ENCODE measurements at regions not wholly inside any gene's neighbourhood (a gene's known extent, or its start where the extent isn't known, plus 50 kb on each side); places are given as distances from the start of the nearest gene placed in this dataset.

DNA sequence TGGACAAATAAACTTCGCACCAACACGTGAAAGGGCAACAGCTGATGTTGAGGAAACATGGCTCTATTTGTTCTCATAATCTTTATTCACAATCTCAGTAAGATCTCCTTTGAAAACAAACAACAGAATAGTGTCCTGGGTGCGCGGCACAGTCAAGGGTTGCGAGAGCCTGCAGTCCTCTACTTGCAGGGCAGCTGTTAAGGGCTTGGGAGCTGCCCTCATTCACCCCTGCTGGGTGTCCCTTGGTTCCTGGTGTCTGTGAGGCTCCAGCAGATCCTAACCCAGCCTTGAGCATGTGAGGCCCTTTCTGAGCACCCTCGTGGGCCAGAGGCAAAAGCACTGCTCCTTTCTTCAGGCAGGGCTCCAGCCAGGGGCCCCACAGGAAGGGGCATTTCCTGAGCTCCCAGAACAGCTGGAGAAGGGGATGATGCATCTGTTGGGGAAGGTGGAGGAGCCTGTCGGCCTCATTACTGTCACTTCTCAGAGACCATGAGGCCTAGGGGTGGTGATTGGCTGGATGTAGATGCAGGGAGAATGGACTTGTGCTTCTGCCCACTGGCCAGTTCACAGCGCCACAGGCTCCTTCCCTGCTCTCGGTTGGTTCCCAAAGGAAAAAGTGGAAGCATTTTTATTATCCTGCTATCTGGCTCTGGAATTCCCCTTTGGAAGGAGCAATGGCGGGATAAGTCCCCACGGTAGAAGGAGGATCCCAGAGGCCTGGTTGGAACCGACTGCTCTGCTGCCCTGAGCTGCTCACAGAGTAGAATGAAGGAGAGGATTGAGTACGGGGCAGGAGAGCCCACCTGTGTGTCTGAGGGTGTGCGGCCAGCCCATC is 51.9 kb upstream of the KLF13 start:
- no peak for DNase-seq (ENCODE audit: low read depth in 2 of 2, low spot score in 1 of 2)

DNA sequence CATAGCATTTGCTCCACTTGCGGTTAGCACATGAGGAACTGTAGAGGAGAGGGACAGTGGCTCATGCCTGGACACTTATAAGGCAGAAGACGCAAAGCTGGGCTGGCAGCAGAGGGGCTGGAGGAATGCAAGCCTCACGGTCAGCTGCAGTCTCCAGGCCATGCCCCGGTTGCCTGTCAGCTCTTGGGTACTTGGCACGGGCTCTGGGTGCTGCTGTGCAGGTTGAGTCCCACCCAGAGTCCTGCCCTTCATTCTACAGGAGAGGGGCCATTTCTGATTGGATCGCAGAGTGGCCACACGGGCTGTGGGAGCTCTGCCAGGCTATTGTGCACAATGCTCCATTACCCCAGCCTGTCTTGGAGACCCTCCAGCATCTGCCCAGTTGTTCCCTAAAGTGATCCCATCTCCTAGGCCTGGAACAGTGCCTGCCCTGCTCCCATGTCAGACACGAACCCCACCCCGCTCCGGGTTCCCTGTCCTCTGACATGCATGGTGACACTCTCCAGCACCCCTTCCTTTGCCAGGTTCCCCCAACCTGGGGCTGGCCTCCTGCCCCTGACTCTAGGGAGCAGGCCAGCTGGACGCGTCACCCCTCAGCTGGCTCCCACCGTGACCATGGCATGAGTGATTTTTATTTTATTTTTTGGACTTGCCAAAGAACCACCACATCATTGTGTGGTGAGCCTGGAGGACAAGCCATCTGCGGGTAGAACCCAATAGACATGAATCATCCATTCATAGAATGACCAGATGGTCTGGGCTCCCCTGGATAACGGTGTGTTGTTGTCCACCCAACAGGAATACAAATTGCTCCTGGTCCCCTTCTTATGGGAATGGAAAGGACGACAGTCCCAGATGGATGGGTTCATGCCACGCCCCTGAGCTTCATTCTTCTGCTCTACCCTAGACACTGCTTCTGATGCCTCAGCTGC is 51.0 kb upstream of the KLF13 start:
- no peak for DNase-seq (ENCODE audit: low read depth in 2 of 2, low spot score in 1 of 2)

- DNase-seq (ENCODE audit: low read depth in 2 of 2, low spot score in 1 of 2), result no peak
These were observed 49.9 kb upstream of the KLF13 start for GRCh38 chr15:31276596-31277298.

All from stimulated activated CD8-positive, alpha-beta memory T cell treated with anti-CD3 and anti-CD28 coated beads, Interleukin-4, amount 100 ng/mL, for 1 hour (primary cell).